PC-3 (cell line): ENCODE measurements at regions not wholly inside any gene's neighbourhood (a gene's known extent, or its start where the extent isn't known, plus 50 kb on each side); places are given as distances from the start of the nearest gene placed in this dataset.

ENCODE experiments used
- EZH2 ChIP-seq: fragments of 300-600 bp; sonication (generic); IDR thresholded peaks from one replicate; pipeline ENCODE4 v1.6.1; 2017; ENCODE audit warnings: antibody characterized with exemption, mild to moderate bottlenecking, low read length; ENCODE audit not compliant: unreplicated experiment
- TF ChIP-seq, protein P1 (sequence below): fragments of 300-600 bp; sonication (generic); conservative IDR thresholded peaks from 2 replicates; pipeline ENCODE4 v1.5.1; 2017; ENCODE audit warnings: antibody characterized with exemption, low read depth, mild to moderate bottlenecking, low read length

- TF ChIP-seq, protein P1, sequence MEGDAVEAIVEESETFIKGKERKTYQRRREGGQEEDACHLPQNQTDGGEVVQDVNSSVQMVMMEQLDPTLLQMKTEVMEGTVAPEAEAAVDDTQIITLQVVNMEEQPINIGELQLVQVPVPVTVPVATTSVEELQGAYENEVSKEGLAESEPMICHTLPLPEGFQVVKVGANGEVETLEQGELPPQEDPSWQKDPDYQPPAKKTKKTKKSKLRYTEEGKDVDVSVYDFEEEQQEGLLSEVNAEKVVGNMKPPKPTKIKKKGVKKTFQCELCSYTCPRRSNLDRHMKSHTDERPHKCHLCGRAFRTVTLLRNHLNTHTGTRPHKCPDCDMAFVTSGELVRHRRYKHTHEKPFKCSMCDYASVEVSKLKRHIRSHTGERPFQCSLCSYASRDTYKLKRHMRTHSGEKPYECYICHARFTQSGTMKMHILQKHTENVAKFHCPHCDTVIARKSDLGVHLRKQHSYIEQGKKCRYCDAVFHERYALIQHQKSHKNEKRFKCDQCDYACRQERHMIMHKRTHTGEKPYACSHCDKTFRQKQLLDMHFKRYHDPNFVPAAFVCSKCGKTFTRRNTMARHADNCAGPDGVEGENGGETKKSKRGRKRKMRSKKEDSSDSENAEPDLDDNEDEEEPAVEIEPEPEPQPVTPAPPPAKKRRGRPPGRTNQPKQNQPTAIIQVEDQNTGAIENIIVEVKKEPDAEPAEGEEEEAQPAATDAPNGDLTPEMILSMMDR: no peak
- TF ChIP-seq EZH2: no peak
These were observed 134.5 kb upstream of the KCNE2 start for GRCh38 chr21:34229353-34229752.
